ENCODE measurements at regions not wholly inside any gene's neighbourhood (a gene's known extent, or its start where the extent isn't known, plus 50 kb on each side); places are given as distances from the start of the nearest gene placed in this dataset.

- TF ChIP-seq, protein P1, sequence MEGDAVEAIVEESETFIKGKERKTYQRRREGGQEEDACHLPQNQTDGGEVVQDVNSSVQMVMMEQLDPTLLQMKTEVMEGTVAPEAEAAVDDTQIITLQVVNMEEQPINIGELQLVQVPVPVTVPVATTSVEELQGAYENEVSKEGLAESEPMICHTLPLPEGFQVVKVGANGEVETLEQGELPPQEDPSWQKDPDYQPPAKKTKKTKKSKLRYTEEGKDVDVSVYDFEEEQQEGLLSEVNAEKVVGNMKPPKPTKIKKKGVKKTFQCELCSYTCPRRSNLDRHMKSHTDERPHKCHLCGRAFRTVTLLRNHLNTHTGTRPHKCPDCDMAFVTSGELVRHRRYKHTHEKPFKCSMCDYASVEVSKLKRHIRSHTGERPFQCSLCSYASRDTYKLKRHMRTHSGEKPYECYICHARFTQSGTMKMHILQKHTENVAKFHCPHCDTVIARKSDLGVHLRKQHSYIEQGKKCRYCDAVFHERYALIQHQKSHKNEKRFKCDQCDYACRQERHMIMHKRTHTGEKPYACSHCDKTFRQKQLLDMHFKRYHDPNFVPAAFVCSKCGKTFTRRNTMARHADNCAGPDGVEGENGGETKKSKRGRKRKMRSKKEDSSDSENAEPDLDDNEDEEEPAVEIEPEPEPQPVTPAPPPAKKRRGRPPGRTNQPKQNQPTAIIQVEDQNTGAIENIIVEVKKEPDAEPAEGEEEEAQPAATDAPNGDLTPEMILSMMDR (IDR thresholded peaks at IDR 0.05): no peak
- TF ChIP-seq POLR2A (IDR thresholded peaks at IDR 0.05): no peak
These were observed 108.6 kb upstream of the FLRT2 start for GRCh38 chr14:85421186-85421877.
